HG02852 (cell line): ENCODE measurements at regions not wholly inside any gene's neighbourhood (a gene's known extent, or its start where the extent isn't known, plus 50 kb on each side); places are given as distances from the start of the nearest gene placed in this dataset.
"Not testable (repeated sequence)": the region's sequence is repeated elsewhere in the genome, so short reads cannot be mapped to it uniquely, and the experiment has no call there.

Experiments used
- ATAC-seq: cut with Tn5 transposase; IDR thresholded peaks from one replicate; pipeline ENCODE4 v1.9.1; 2021; ENCODE audit warnings: mild to moderate bottlenecking, moderate library complexity; ENCODE audit not compliant: unreplicated experiment

- no peak for ATAC-seq
These were observed 94.5 kb upstream of the PELI2 start for GRCh38 chr14:56023661-56024081.

GRCh38 chr14:56025191-56025590 lies 93.0 kb upstream of the PELI2 start:
- ATAC-seq = no peak

GRCh38 chr14:56026506-56026905 lies 91.7 kb upstream of the PELI2 start:
- no peak for ATAC-seq

DNA sequence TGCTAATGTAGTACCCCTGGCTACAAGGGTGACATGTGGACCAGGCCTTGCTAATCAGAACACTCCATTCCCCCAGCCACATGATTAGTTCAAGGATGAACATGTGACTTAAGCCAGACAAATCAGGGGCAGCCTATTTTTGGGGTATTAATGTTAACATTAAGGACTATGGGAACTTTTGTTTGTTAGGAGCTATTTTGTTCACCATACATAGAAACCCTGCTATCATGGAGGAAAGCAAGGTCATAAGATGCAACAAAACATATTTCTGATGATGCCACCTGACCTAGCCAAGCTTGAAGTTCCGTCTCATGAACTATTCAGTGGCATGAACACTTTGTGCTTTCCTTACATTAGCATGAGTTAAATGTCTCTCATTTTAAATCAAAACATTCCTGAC lies 90.8 kb upstream of the PELI2 start:
- ATAC-seq = no peak

- no peak for ATAC-seq
These were observed 90.1 kb upstream of the PELI2 start for GRCh38 chr14:56027916-56028712.

DNA sequence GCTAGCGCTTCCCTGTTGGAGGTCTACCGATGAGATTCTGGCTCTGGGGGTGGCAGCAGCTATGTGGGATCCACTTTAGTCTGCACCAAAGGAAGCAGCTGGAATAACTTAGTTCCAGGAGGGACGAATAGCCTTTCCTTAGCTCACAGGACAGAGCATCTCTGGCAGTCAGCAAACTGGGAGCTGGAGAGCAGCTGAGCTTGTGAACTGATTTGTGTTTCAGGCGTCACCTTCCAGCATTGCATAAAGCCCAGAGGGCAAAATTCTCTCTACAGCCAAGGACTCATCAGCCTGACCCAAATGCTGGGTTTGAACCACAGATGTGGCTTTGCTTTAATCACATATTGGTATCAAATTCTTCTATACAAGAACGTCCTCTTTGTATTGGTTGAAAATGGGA lies 81.9 kb upstream of the PELI2 start:
- ATAC-seq = no peak

- no peak for ATAC-seq
These were observed 78.1 kb upstream of the PELI2 start for GRCh38 chr14:56040121-56040520.

DNA sequence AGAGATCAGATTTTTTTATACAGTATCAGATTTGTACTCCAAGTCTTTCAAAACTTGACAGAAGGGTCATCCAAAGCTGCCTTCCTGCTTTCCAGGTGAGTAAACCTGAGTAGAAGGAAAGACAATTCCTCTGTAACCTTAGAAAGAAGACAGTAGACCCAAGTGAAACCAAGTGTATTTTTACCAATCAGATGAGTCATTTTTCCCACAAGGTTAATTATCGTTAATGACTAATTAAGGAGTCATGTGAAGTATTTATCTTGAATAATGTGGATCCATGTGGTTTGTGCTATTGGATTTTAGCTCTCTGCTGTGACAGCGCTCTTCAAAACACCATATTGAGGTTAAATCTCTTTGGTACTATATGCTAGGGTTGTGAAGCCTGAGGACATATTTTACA lies 74.0 kb upstream of the PELI2 start:
- ATAC-seq = no peak

GRCh38 chr14:56046546-56046945 lies 71.7 kb upstream of the PELI2 start:
- no peak for ATAC-seq

DNA sequence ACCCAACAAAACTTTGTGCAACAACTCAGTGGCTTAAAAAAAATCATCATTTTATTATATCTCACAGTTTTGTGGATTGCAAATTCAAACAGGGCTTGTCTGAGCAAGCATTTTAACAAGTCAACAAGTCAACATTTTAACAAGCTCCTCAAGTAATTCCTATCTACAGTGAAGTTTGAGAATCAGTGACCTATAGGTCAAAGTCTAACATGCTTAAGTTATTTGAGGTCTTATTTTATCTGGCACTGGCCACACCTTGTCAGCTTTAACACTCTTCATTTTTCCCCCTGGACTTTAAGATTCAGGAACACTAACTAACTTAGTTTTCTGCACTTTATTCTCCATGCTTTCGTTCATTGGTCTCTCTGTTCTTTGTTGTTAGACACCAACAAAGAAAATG lies 71.2 kb upstream of the PELI2 start:
- no peak for ATAC-seq

DNA sequence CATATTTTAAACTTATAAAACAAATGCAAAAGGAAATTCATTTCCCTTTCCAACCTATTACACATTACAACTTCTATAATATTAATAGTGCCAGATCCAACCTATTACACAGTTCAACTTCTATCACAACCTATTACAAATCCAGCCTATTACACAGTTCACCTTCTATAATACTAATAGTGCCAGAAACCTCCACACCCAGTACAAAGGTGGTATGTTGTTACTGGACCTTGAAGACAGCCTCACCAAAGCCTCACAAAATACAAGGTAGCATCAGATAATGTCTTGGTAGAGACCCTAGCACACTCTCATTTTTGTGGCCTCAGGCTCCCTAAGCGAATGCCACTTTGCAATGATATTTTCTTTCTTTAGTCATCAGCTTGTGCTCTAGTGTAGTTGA lies 68.7 kb upstream of the PELI2 start:
- no peak for ATAC-seq

- no peak for ATAC-seq
These were observed 62.7 kb upstream of the PELI2 start for GRCh38 chr14:56055511-56055910.

DNA sequence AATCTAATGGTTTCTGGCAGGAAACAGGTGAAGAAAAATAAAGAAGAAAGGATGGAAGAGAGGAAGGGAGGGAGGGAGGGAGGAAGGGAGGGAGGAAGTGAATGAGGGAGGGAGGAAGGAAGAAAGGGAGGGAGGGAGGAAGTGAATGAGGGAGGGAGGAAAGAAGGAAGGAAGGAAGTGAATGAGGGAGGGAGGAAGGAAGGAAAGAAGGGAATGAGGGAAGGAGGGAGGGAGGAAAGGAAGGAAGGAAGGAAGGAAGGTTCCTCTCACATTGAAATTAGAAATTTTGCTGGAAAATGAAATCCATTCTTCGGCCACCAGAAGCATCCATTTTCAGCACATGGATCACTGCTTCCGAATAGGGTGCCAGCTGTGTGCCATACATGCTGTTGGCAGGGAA lies 62.2 kb upstream of the PELI2 start:
- ATAC-seq = no peak

DNA sequence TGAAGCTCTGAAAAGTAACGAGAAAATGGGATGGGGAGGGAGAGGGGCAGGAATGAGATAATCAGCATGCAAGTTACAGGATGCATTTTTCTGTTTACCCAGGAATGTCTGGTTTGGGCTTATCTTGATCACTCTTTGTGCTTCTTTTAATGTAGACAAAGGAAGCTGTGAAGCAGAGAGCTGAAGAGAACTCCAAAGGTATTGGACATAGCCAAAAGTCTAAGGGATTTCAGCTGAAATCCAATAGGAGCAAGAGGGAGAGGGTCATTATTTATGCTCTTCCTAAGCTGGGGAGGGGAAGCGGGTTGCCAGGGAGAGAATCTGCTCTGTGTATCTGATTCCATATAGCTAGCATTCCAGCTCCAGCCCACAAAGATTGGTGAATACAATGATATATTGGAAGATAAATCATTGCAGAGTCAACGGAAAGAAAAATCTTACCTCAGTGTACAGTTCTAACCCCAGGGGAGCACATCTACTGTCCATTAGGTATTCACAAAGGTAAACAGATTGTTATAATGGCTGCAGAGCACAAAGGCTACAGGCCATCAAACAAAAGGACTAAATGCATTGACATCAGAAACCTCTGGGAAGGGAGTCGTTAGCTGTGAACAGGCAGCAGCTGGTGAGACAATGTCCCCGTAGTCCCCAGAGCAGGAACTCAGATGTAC lies 61.0 kb upstream of the PELI2 start:
- no peak for ATAC-seq

DNA sequence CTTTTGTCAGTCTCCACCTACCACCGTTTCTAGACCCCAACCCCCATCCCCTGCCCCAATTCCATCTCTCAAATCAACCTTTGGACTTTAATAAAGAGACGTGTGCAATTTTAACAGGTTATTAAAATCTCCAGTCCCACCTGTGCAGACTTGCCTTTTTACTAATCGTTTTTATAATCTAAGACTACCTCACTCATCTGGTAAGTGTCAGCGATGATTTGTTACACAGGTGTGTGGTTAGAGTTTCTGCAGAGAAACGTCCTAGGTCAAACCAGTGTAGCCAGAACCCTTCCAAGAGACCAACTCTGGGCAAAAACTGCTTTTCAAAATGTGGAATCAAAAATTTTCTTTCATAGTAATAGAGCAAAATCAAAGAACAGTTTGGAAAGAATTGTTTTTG lies 60.4 kb upstream of the PELI2 start:
- ATAC-seq = no peak

GRCh38 chr14:56059054-56059453 lies 59.2 kb upstream of the PELI2 start:
- no peak for ATAC-seq

DNA sequence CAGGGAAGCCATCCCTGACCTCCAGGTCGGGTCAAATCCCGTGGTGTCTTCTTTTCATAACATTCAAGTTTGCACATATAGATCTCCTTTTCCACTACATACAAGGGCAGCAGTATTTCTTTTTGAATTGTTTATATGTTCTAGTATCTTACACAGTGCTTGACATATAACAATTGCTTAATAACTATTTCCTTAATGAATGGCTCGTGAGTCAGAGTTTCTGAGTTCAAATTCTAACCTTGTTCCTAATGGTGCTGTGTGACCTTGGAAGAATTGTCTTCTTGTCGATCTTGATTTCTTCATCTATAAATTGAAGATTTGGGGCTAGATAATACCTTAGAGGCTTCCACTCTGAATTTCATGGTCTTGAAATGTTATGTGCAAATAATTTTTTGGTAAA lies 57.2 kb upstream of the PELI2 start:
- no peak for ATAC-seq

GRCh38 chr14:56063131-56063530 lies 55.1 kb upstream of the PELI2 start:
- no peak for ATAC-seq

DNA sequence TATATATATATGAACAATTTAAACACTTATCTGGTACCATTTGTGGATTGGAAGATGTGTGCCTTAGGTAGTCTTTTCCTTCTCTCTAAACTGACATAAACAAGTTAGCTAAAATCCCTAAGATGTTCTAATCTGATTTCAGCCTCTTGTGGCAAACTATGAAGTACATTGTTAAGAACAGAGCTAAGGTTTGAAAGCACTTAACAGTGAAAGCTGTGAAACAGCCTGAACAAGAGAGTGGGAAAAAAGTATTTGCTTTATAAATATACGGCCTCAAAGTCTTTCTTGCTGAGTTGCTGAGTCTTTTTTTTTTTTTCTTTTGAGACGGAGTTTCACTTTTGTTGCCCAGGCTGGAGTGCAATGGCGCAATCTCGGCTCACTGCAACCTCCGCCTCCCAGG lies 53.7 kb upstream of the PELI2 start:
- ATAC-seq = no peak

DNA sequence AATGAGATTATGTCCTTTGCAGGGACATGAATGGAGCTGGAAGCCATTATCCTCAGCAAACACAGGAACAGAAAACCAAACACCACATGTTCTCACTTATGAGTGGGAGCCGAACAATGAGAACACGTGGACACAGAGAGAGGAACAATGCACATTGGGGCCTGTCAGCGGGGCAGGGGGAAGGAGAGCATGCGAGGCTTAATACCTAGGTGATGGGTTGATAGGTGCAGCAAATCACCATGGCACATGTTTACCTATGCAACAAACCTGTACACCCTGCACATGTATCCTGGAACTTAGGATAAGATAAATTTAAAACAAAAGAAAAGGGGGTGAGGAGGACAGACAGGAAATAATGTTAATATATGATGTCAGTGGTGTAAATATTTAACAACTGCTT lies 53.0 kb upstream of the PELI2 start:
- ATAC-seq = not testable (repeated sequence)

DNA sequence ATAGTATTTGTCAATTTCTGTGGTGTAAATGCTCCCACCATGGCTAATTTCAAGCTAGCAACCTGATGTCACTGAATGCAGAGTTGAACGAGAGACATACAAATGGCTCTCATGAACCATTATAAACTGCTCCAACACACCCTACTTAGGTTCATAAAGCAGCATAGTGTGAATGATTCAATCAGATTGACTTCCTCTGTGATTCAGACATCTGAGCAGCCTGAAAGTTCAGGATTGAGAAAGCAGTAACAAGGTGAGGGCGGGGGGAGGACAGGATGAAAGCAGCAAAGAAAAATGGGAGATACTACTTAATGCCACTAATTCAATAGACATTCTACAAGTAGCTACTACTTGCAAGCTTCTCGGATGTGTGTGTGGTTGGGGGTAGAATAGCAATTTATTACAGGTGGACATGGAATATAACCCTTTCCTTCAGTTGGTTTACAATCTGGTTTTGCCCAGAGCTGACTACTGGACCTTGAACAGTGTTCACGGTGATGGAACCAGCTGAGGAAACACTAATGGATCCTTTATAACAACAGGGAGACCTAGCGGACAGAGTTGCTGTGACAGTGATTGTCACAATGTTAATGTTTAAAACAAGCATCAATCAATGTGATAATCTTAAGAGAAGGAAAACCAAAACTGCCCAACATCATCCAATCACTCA lies 52.5 kb upstream of the PELI2 start:
- no peak for ATAC-seq
